ENCODE measurements at regions not wholly inside any gene's neighbourhood (a gene's known extent, or its start where the extent isn't known, plus 50 kb on each side); places are given as distances from the start of the nearest gene placed in this dataset.

DNA sequence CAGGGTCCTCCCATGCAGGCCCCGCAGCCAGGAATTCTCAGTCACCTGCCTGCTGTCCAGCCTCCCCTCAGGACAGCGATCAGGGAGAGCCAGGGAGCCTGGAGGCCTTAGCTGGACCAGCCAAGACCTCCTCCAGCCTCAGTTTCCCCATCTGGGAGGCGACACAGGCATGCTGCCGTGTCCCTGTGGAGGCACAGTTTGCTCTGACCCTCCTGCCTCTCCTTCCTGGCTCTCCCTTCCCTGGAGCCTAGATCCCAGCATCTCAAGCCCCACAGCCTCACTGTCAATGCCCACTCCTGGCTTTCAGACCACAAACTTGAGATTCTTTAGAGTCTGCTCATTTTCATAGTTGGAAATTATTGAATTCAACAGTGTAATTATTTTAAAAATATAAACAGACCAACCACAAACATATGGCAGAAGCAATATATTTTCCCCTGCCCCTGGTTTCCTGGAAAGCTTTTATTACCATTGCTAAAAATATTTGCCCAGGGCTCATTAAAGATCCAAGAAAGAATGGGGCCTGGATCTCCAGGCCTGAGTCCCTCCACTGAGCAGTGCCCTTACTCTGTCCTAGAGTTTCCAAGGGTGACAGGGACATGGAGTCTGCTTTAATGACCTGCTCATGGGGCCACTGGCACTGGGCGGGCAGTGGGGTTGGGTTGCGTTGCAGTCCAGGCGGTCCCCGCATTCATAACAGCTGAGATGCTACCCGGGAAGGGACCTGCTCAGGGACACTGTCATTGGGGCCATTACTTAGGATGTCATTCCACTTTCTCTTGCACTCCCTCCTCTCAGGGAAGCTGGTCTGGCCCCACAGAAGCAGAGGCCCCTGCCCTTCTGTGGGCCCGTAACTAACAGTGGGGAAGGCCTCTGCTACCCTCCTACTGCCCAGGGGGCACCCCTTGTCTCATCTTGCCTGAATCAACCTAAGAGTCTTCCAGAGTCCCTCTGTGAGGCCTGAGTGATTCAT is 81.6 kb upstream of the CHST15 start:
- Histone ChIP-seq H3K27ac (no peak overlapping the region), H3K27me3 (ENCODE audit: insufficient read depth, low read depth, severe bottlenecking) (no peaks in the 10 kb centered on the region), H3K4me3 (ENCODE audit: low read depth, low read length) (no peak overlapping the region), H3K36me3 (no peaks in the 10 kb centered on the region), H3K9me3 (ENCODE audit: severe bottlenecking) (no peaks in the 10 kb centered on the region)
- no peak for DNase-seq
- TF ChIP-seq, protein P1, sequence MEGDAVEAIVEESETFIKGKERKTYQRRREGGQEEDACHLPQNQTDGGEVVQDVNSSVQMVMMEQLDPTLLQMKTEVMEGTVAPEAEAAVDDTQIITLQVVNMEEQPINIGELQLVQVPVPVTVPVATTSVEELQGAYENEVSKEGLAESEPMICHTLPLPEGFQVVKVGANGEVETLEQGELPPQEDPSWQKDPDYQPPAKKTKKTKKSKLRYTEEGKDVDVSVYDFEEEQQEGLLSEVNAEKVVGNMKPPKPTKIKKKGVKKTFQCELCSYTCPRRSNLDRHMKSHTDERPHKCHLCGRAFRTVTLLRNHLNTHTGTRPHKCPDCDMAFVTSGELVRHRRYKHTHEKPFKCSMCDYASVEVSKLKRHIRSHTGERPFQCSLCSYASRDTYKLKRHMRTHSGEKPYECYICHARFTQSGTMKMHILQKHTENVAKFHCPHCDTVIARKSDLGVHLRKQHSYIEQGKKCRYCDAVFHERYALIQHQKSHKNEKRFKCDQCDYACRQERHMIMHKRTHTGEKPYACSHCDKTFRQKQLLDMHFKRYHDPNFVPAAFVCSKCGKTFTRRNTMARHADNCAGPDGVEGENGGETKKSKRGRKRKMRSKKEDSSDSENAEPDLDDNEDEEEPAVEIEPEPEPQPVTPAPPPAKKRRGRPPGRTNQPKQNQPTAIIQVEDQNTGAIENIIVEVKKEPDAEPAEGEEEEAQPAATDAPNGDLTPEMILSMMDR (IDR thresholded peaks at IDR 0.05; ENCODE audit: low read depth, low read length): no peak

DNA sequence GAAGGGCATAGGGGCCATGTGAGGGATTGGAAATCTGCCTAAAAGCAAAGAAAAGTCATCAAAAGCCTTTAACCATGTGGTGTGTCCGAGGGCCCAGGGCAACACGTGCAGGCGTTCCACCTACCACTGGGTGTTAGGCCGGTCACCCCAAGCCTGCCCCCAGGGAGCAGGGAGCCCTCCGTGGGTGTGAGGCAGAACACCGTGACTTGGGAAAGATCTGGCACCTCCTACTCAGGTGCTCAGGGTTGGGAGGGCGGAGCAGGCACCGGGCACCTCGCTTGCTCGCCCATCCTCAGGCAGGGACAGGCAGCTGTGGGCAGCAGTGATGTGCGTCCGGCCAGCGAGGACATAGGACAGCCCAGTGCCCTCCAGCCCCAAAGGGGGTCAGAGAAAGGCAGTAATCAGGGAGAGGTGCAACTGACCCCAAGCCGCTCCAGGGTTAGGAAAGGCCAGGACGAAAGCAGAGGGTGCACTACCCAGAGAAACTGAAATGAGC is 80.7 kb upstream of the CHST15 start:
- Histone ChIP-seq H3K4me3 (ENCODE audit: low read depth, low read length) (no peak overlapping the region), H3K27me3 (ENCODE audit: insufficient read depth, low read depth, severe bottlenecking) (no peaks in the 10 kb centered on the region), H3K36me3 (no peaks in the 10 kb centered on the region), H3K27ac (no peak overlapping the region), H3K9me3 (ENCODE audit: severe bottlenecking) (no peaks in the 10 kb centered on the region)
- TF ChIP-seq, protein P1 (IDR thresholded peaks at IDR 0.05; ENCODE audit: low read depth, low read length): no peak
- no peak for DNase-seq

GRCh38 chr10:124173298-124173900 is 80.0 kb upstream of the CHST15 start:
- TF ChIP-seq, protein P1 (IDR thresholded peaks at IDR 0.05; ENCODE audit: low read depth, low read length): no peak
- no peak overlapping the region for H3K27ac ChIP-seq
- no peak overlapping the region for H3K4me3 ChIP-seq (ENCODE audit: low read depth, low read length)
- no peaks in the 10 kb centered on the region for H3K36me3 ChIP-seq
- H3K27me3 ChIP-seq (ENCODE audit: insufficient read depth, low read depth, severe bottlenecking): no peaks in the 10 kb centered on the region
- no peak for DNase-seq
- no peaks in the 10 kb centered on the region for H3K9me3 ChIP-seq (ENCODE audit: severe bottlenecking)

DNA sequence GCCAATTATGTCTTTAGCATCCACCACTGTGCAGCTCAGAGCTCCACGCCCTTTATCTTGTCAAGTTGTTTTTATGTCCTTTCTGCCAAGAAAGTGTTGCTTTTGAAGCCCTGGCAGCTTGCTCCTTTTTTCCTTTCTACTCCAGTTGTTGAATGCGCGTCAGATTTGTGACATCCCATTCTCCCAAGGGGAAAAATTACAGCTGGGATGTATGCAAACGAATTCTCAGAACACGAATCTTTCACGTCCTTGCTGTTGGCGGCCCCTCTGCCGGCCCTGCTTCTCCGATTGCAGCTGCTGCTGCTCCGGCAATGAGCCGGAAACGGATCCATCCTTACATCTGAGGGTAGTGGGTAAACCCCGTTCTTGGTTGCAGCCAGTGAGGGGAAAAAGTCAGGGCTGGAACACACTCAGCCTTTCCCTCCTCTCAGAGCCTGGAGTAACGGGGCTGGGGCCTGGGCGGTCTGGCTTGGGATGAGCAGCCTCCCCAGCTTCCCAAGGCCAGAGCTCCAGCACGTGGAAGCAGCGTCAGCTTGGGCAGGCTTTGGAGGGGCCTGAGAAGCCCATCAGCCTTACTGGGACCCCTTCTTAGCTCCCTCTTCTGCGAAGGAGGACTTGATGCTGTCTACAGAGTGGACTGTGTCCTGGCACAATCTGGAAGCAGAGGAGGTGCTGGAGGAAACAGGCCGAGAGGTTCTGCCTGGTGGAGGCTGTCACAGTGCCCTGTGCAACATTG is 79.0 kb upstream of the CHST15 start:
- no peak overlapping the region for H3K4me3 ChIP-seq (ENCODE audit: low read depth, low read length)
- no peak overlapping the region for H3K27ac ChIP-seq
- no peaks in the 10 kb centered on the region for H3K36me3 ChIP-seq
- DNase-seq: no peak
- TF ChIP-seq, protein P1 (IDR thresholded peaks at IDR 0.05; ENCODE audit: low read depth, low read length): no peak
- no peaks in the 10 kb centered on the region for H3K27me3 ChIP-seq (ENCODE audit: insufficient read depth, low read depth, severe bottlenecking)
- H3K9me3 ChIP-seq (ENCODE audit: severe bottlenecking): no peaks in the 10 kb centered on the region

- DNase-seq: no peak
- no peak overlapping the region for H3K27ac ChIP-seq
These were observed 78.2 kb upstream of the CHST15 start for GRCh38 chr10:124171561-124171960.

More at GRCh38 chr10:124171561-124171960, 78.2 kb upstream of the CHST15 start:
- Histone ChIP-seq H3K4me3 (ENCODE audit: low read depth, low read length) (no peak overlapping the region), H3K9me3 (ENCODE audit: severe bottlenecking) (no peaks in the 10 kb centered on the region), H3K36me3 (no peaks in the 10 kb centered on the region), H3K27me3 (ENCODE audit: insufficient read depth, low read depth, severe bottlenecking) (no peaks in the 10 kb centered on the region)
- TF ChIP-seq, protein P1 (IDR thresholded peaks at IDR 0.05; ENCODE audit: low read depth, low read length): no peak
